ENCODE measurements at regions not wholly inside any gene's neighbourhood (a gene's known extent, or its start where the extent isn't known, plus 50 kb on each side); places are given as distances from the start of the nearest gene placed in this dataset.
A peak's percentile ranks its signal among the peaks of the same experiment; 100 is the strongest.

GRCh38 chr12:111011999-111012600, 91.7 kb upstream of the MYL2 start:
- H3K4me1 ChIP-seq (ENCODE audit: control insufficient read depth in 3 of 3, insufficient read depth in 3 of 3, low read length in 3 of 3): no peaks in the 10 kb centered on the region
- no peak overlapping the region for H3K9ac ChIP-seq (ENCODE audit: low read depth in 1 of 3, low read length in 3 of 3)
- H3K9me3 ChIP-seq (ENCODE audit: control insufficient read depth in 3 of 3, low read length in 3 of 3): no peaks in the 10 kb centered on the region
- H3K27ac ChIP-seq (ENCODE audit: low read depth, low read length): no peak overlapping the region
- peaks cover 2 to 4% (median 3%) of the 10 kb centered on the region in 3 donors for H3K27me3 ChIP-seq (ENCODE audit: control insufficient read depth in 3 of 3, insufficient read depth in 3 of 3, low read length in 3 of 3)
- no peaks in the 10 kb centered on the region for H3K36me3 ChIP-seq (ENCODE audit: control insufficient read depth in 3 of 3, insufficient read depth in 3 of 3, low read length in 3 of 3)
- no peak overlapping the region for H3K4me3 ChIP-seq (ENCODE audit: low read length in 3 of 3)

GRCh38 chr12:111010916-111011657, 90.7 kb upstream of the MYL2 start:
- Histone ChIP-seq H3K27ac (ENCODE audit: low read depth, low read length) (no peak overlapping the region), H3K4me3 (ENCODE audit: low read length in 3 of 3) (no peak overlapping the region)

GRCh38 chr12:111010061-111010460, 89.7 kb upstream of the MYL2 start:
- peaks cover 0 to 3% (median 2%) of the 10 kb centered on the region in 3 donors for H3K27me3 ChIP-seq (ENCODE audit: control insufficient read depth in 3 of 3, insufficient read depth in 3 of 3, low read length in 3 of 3)
- no peak overlapping the region for H3K4me3 ChIP-seq (ENCODE audit: low read length in 3 of 3)
- no peak overlapping the region for H3K9ac ChIP-seq (ENCODE audit: low read depth in 1 of 3, low read length in 3 of 3)
- H3K36me3 ChIP-seq (ENCODE audit: control insufficient read depth in 3 of 3, insufficient read depth in 3 of 3, low read length in 3 of 3): no peaks in the 10 kb centered on the region
- no peak overlapping the region for H3K27ac ChIP-seq (ENCODE audit: low read depth, low read length)
- no peaks in the 10 kb centered on the region for H3K4me1 ChIP-seq (ENCODE audit: control insufficient read depth in 3 of 3, insufficient read depth in 3 of 3, low read length in 3 of 3)
- H3K9me3 ChIP-seq (ENCODE audit: control insufficient read depth in 3 of 3, low read length in 3 of 3): no peaks in the 10 kb centered on the region

More at GRCh38 chr12:111010916-111011657, 90.7 kb upstream of the MYL2 start:
- Histone ChIP-seq H3K27me3 (ENCODE audit: control insufficient read depth in 3 of 3, insufficient read depth in 3 of 3, low read length in 3 of 3) (peaks cover 1 to 3% (median 2%) of the 10 kb centered on the region in 3 donors), H3K36me3 (ENCODE audit: control insufficient read depth in 3 of 3, insufficient read depth in 3 of 3, low read length in 3 of 3) (no peaks in the 10 kb centered on the region), H3K9ac (ENCODE audit: low read depth in 1 of 3, low read length in 3 of 3) (no peak overlapping the region), H3K4me1 (ENCODE audit: control insufficient read depth in 3 of 3, insufficient read depth in 3 of 3, low read length in 3 of 3) (no peaks in the 10 kb centered on the region), H3K9me3 (ENCODE audit: control insufficient read depth in 3 of 3, low read length in 3 of 3) (no peaks in the 10 kb centered on the region)

GRCh38 chr12:111006621-111007020, 86.2 kb upstream of the MYL2 start:
- Histone ChIP-seq H3K27ac (ENCODE audit: low read depth, low read length) (no peak overlapping the region), H3K36me3 (ENCODE audit: control insufficient read depth in 3 of 3, insufficient read depth in 3 of 3, low read length in 3 of 3) (no peaks in the 10 kb centered on the region), H3K4me3 (ENCODE audit: low read length in 3 of 3) (no peak overlapping the region), H3K9me3 (ENCODE audit: control insufficient read depth in 3 of 3, low read length in 3 of 3) (no peaks in the 10 kb centered on the region), H3K4me1 (ENCODE audit: control insufficient read depth in 3 of 3, insufficient read depth in 3 of 3, low read length in 3 of 3) (no peaks in the 10 kb centered on the region), H3K27me3 (ENCODE audit: control insufficient read depth in 3 of 3, insufficient read depth in 3 of 3, low read length in 3 of 3) (peaks cover 0 to 3% (median 2%) of the 10 kb centered on the region in 3 donors), H3K9ac (ENCODE audit: low read depth in 1 of 3, low read length in 3 of 3) (no peak overlapping the region)

- no peak overlapping the region for H3K27ac ChIP-seq (ENCODE audit: low read depth, low read length)
- H3K27me3 ChIP-seq (ENCODE audit: control insufficient read depth in 3 of 3, insufficient read depth in 3 of 3, low read length in 3 of 3): no peaks in the 10 kb centered on the region
- no peak overlapping the region for H3K4me3 ChIP-seq (ENCODE audit: low read length in 3 of 3)
- H3K4me1 ChIP-seq (ENCODE audit: control insufficient read depth in 3 of 3, insufficient read depth in 3 of 3, low read length in 3 of 3): peaks cover 4 to 8% (median 5%) of the 10 kb centered on the region in 3 donors
- peaks cover 8 to 18% (median 11%) of the 10 kb centered on the region in 3 donors for H3K9me3 ChIP-seq (ENCODE audit: control insufficient read depth in 3 of 3, low read length in 3 of 3)
- no peak overlapping the region for H3K9ac ChIP-seq (ENCODE audit: low read depth in 1 of 3, low read length in 3 of 3)
- H3K36me3 ChIP-seq (ENCODE audit: control insufficient read depth in 3 of 3, insufficient read depth in 3 of 3, low read length in 3 of 3): no peaks in the 10 kb centered on the region
These were observed 78.6 kb upstream of the MYL2 start for GRCh38 chr12:110998971-110999370.

- Histone ChIP-seq H3K4me3 (ENCODE audit: low read length in 3 of 3) (no peak overlapping the region), H3K27ac (ENCODE audit: low read depth, low read length) (no peak overlapping the region), H3K36me3 (ENCODE audit: control insufficient read depth in 3 of 3, insufficient read depth in 3 of 3, low read length in 3 of 3) (no peaks in the 10 kb centered on the region), H3K9ac (ENCODE audit: low read depth in 1 of 3, low read length in 3 of 3) (no peak overlapping the region), H3K9me3 (ENCODE audit: control insufficient read depth in 3 of 3, low read length in 3 of 3) (peaks cover 8 to 18% (median 11%) of the 10 kb centered on the region in 3 donors), H3K4me1 (ENCODE audit: control insufficient read depth in 3 of 3, insufficient read depth in 3 of 3, low read length in 3 of 3) (peaks cover 4 to 8% (median 5%) of the 10 kb centered on the region in 3 donors), H3K27me3 (ENCODE audit: control insufficient read depth in 3 of 3, insufficient read depth in 3 of 3, low read length in 3 of 3) (no peaks in the 10 kb centered on the region)
These were observed 77.8 kb upstream of the MYL2 start for GRCh38 chr12:110998165-110998564.

- H3K36me3 ChIP-seq (ENCODE audit: control insufficient read depth in 3 of 3, insufficient read depth in 3 of 3, low read length in 3 of 3): no peaks in the 10 kb centered on the region
- H3K4me1 ChIP-seq (ENCODE audit: control insufficient read depth in 3 of 3, insufficient read depth in 3 of 3, low read length in 3 of 3): peaks cover 4 to 8% (median 5%) of the 10 kb centered on the region in 3 donors
- H3K27ac ChIP-seq (ENCODE audit: low read depth, low read length): no peak overlapping the region
These were observed 76.0 kb upstream of the MYL2 start for GRCh38 chr12:110996415-110996814.

GRCh38 chr12:110995615-110996014, 75.2 kb upstream of the MYL2 start:
- H3K4me3 ChIP-seq (ENCODE audit: low read length in 3 of 3): no peak overlapping the region
- no peaks in the 10 kb centered on the region for H3K36me3 ChIP-seq (ENCODE audit: control insufficient read depth in 3 of 3, insufficient read depth in 3 of 3, low read length in 3 of 3)
- no peak overlapping the region for H3K9ac ChIP-seq (ENCODE audit: low read depth in 1 of 3, low read length in 3 of 3)
- H3K27me3 ChIP-seq (ENCODE audit: control insufficient read depth in 3 of 3, insufficient read depth in 3 of 3, low read length in 3 of 3): peaks cover 0 to 4% (median 0%) of the 10 kb centered on the region in 3 donors
- H3K27ac ChIP-seq (ENCODE audit: low read depth, low read length): peak overlapping the region; percentile 58
- peaks cover 8 to 18% (median 11%) of the 10 kb centered on the region in 3 donors for H3K9me3 ChIP-seq (ENCODE audit: control insufficient read depth in 3 of 3, low read length in 3 of 3)
- peaks cover 4 to 8% (median 5%) of the 10 kb centered on the region in 3 donors for H3K4me1 ChIP-seq (ENCODE audit: control insufficient read depth in 3 of 3, insufficient read depth in 3 of 3, low read length in 3 of 3)

More at GRCh38 chr12:110996415-110996814, 76.0 kb upstream of the MYL2 start:
- Histone ChIP-seq H3K27me3 (ENCODE audit: control insufficient read depth in 3 of 3, insufficient read depth in 3 of 3, low read length in 3 of 3) (peaks cover 0 to 4% (median 0%) of the 10 kb centered on the region in 3 donors), H3K4me3 (ENCODE audit: low read length in 3 of 3) (no peak overlapping the region), H3K9ac (ENCODE audit: low read depth in 1 of 3, low read length in 3 of 3) (no peak overlapping the region), H3K9me3 (ENCODE audit: control insufficient read depth in 3 of 3, low read length in 3 of 3) (peaks cover 8 to 18% (median 11%) of the 10 kb centered on the region in 3 donors)

GRCh38 chr12:110995016-110995415, 74.6 kb upstream of the MYL2 start:
- Histone ChIP-seq H3K27me3 (ENCODE audit: control insufficient read depth in 3 of 3, insufficient read depth in 3 of 3, low read length in 3 of 3) (peaks cover 0 to 4% (median 0%) of the 10 kb centered on the region in 3 donors), H3K36me3 (ENCODE audit: control insufficient read depth in 3 of 3, insufficient read depth in 3 of 3, low read length in 3 of 3) (no peaks in the 10 kb centered on the region), H3K4me1 (ENCODE audit: control insufficient read depth in 3 of 3, insufficient read depth in 3 of 3, low read length in 3 of 3) (peaks cover 4 to 8% (median 5%) of the 10 kb centered on the region in 3 donors), H3K27ac (ENCODE audit: low read depth, low read length) (peak overlapping the region; percentile 58), H3K4me3 (ENCODE audit: low read length in 3 of 3) (peak overlapping the region in 1 of 3 donors; percentile 41), H3K9ac (ENCODE audit: low read depth in 1 of 3, low read length in 3 of 3) (peak overlapping the region in 2 of 3 donors; percentile 52 to 74), H3K9me3 (ENCODE audit: control insufficient read depth in 3 of 3, low read length in 3 of 3) (peaks cover 8 to 18% (median 11%) of the 10 kb centered on the region in 3 donors)

GRCh38 chr12:110993434-110993833, 73.1 kb upstream of the MYL2 start:
- Histone ChIP-seq H3K4me3 (ENCODE audit: low read length in 3 of 3) (no peak overlapping the region), H3K36me3 (ENCODE audit: control insufficient read depth in 3 of 3, insufficient read depth in 3 of 3, low read length in 3 of 3) (no peaks in the 10 kb centered on the region), H3K27me3 (ENCODE audit: control insufficient read depth in 3 of 3, insufficient read depth in 3 of 3, low read length in 3 of 3) (peaks cover 0 to 4% (median 0%) of the 10 kb centered on the region in 3 donors), H3K9ac (ENCODE audit: low read depth in 1 of 3, low read length in 3 of 3) (no peak overlapping the region), H3K9me3 (ENCODE audit: control insufficient read depth in 3 of 3, low read length in 3 of 3) (peaks cover 2 to 7% (median 6%) of the 10 kb centered on the region in 3 donors), H3K4me1 (ENCODE audit: control insufficient read depth in 3 of 3, insufficient read depth in 3 of 3, low read length in 3 of 3) (peaks cover 4 to 8% (median 5%) of the 10 kb centered on the region in 3 donors), H3K27ac (ENCODE audit: low read depth, low read length) (no peak overlapping the region)

All from skeletal muscle tissue (tissue), 3 donors.